GM23248 (cell line): ENCODE measurements at regions not wholly inside any gene's neighbourhood (a gene's known extent, or its start where the extent isn't known, plus 50 kb on each side); places are given as distances from the start of the nearest gene placed in this dataset.
A peak's percentile ranks its signal among the peaks of the same experiment; 100 is the strongest.

Experiments used
- DNase-seq: peaks from one replicate; pipeline ENCODE4 v3.0.0-alpha.2; 2015
- H2AFZ ChIP-seq: fragments of 200-600 bp; sonication (generic); 2 replicates; pipeline ENCODE4 v1.6.1; 2016; ENCODE audit warnings: antibody characterized with exemption
- H3F3A ChIP-seq: fragments of 200-600 bp; sonication (generic); 2 replicates; pipeline ENCODE4 v1.6.1; 2016; ENCODE audit warnings: mild to moderate bottlenecking, antibody characterized with exemption, mixed run types; ENCODE audit not compliant: insufficient read depth
- H3K27ac ChIP-seq: fragments of 200-600 bp; sonication (generic); 2 replicates; pipeline ENCODE4 v1.5.1; 2016; ENCODE audit warnings: mild to moderate bottlenecking
- H3K27me3 ChIP-seq: fragments of 200-600 bp; sonication (generic); replicated peaks from 2 replicates; pipeline ENCODE4 v1.6.1; 2016; ENCODE audit warnings: mild to moderate bottlenecking; ENCODE audit not compliant: insufficient read depth
- H3K36me3 ChIP-seq: fragments of 200-600 bp; sonication (generic); 2 replicates; pipeline ENCODE4 v1.6.1; 2016; ENCODE audit warnings: low read depth, mild to moderate bottlenecking
- H3K4me1 ChIP-seq: fragments of 200-600 bp; sonication (generic); 2 replicates; pipeline ENCODE4 v1.6.1; 2016; ENCODE audit warnings: mild to moderate bottlenecking; ENCODE audit not compliant: insufficient read depth
- H3K4me2 ChIP-seq: fragments of 200-600 bp; sonication (generic); one replicate; pipeline ENCODE4 v1.6.1; 2016; ENCODE audit warnings: mild to moderate bottlenecking; ENCODE audit not compliant: unreplicated experiment
- H3K4me3 ChIP-seq: fragments of 200-600 bp; sonication (generic); 2 replicates; pipeline ENCODE4 v1.5.1; 2016; ENCODE audit warnings: mild to moderate bottlenecking
- H3K79me2 ChIP-seq: fragments of 200-600 bp; sonication (generic); 2 replicates; pipeline ENCODE4 v1.6.1; 2016; ENCODE audit warnings: mild to moderate bottlenecking; ENCODE audit not compliant: insufficient read depth
- H3K9ac ChIP-seq: fragments of 200-600 bp; sonication (generic); 2 replicates; pipeline ENCODE4 v1.6.1; 2016; ENCODE audit warnings: mild to moderate bottlenecking
- H3K9me2 ChIP-seq: fragments of 200-600 bp; sonication (generic); 2 replicates; pipeline ENCODE4 v1.6.1; 2016; ENCODE audit warnings: mixed run types, mild to moderate bottlenecking, moderate library complexity; ENCODE audit not compliant: insufficient read depth
- H3K9me3 ChIP-seq: fragments of 200-600 bp; sonication (generic); one replicate; pipeline ENCODE4 v1.6.1; 2017; ENCODE audit warnings: low read depth
- H4K20me1 ChIP-seq: fragments of 200-600 bp; sonication (generic); 2 replicates; pipeline ENCODE4 v1.6.0; 2016; ENCODE audit not compliant: insufficient read depth
- EZH2 ChIP-seq: fragments of 200-600 bp; sonication (generic); IDR thresholded peaks from 2 replicates; pipeline ENCODE4 v1.6.1; 2018; ENCODE audit warnings: antibody characterized with exemption, mild to moderate bottlenecking; ENCODE audit not compliant: insufficient read depth, poor library complexity, severe bottlenecking
- EZH2phosphoT487 ChIP-seq: fragments of 200-600 bp; sonication (generic); IDR thresholded peaks from 2 replicates; pipeline ENCODE4 v1.6.1; 2018; ENCODE audit warnings: antibody characterized with exemption, moderate library complexity, mild to moderate bottlenecking, low read depth; ENCODE audit not compliant: insufficient read depth
- WGBS, 2 experiments: methylation state at CpG; one replicate each; pipeline ENCODE4 v1.1.6; 2015 to 2017; ENCODE audit warnings: low lambda C conversion rate in 2 of 2, low coverage in 1 of 2; ENCODE audit errors: missing lambda C conversion rate in 2 of 2; 5-methylcytosine and 5-hydroxymethylcytosine counted together
- in situ Hi-C: fragments of 300-500 bp; cut with MboI; formaldehyde crosslinking; loops from 2 replicates; pipeline ENCODE4 v1.15.0; 2020

GRCh38 chr1:229095325-229095724, 175.6 kb upstream of the RAB4A start:
- no peak overlapping the region for H3K27ac ChIP-seq
- no peaks in the 10 kb centered on the region for H3K79me2 ChIP-seq
- H3K36me3 ChIP-seq = no peaks in the 10 kb centered on the region
- no peak for TF ChIP-seq EZH2phosphoT487
- no peak for TF ChIP-seq EZH2
- H3K9me2 ChIP-seq = no peaks in the 10 kb centered on the region
- no peak overlapping the region for H3K9ac ChIP-seq
- H3K4me1 ChIP-seq = peaks cover 11% of the 10 kb centered on the region; the same call in 1 of the 2 replicates
- no peak overlapping the region for H2AFZ ChIP-seq
- no peaks in the 10 kb centered on the region for H3K9me3 ChIP-seq
- H3K4me2 ChIP-seq = peak overlapping the region; percentile 13
- in situ Hi-C loops = no loop called here
- peaks cover 28% of the 10 kb centered on the region; the same call in 1 of the 2 replicates for H3K27me3 ChIP-seq
- 0 out of 2 replicates have a peak, but pooled peaks cover 6% of the 10 kb centered on the region for H3F3A ChIP-seq
- H4K20me1 ChIP-seq = no peaks in the 10 kb centered on the region
- H3K4me3 ChIP-seq = no peak overlapping the region
- DNase-seq = no peak

- H3K4me2 ChIP-seq = no peak overlapping the region
- H3K9ac ChIP-seq = no peak overlapping the region
- no peak overlapping the region for H3K4me3 ChIP-seq
- no peaks in the 10 kb centered on the region for H4K20me1 ChIP-seq
- H3K27ac ChIP-seq = no peak overlapping the region
- no peaks in the 10 kb centered on the region for H3K9me2 ChIP-seq
- no peaks in the 10 kb centered on the region for H3K36me3 ChIP-seq
- no peak for DNase-seq
- in situ Hi-C loops = no loop called here
- H3K79me2 ChIP-seq = no peaks in the 10 kb centered on the region
- WGBS, 2 experiments = 70 to 72% methylated on average over 7 of the region's 7 CpGs
- TF ChIP-seq EZH2phosphoT487 (no peak), EZH2 (no peak)
- H3F3A ChIP-seq = 0 out of 2 replicates have a peak, but pooled peaks cover 6% of the 10 kb centered on the region
- H3K4me1 ChIP-seq = peaks cover 11% of the 10 kb centered on the region; the same call in 1 of the 2 replicates
- no peak overlapping the region for H2AFZ ChIP-seq
- no peaks in the 10 kb centered on the region for H3K9me3 ChIP-seq
- peaks cover 32% of the 10 kb centered on the region; the same call in 1 of the 2 replicates for H3K27me3 ChIP-seq
Observed at GRCh38 chr1:229097356-229097755, 173.6 kb upstream of the RAB4A start.

- peaks cover 11% of the 10 kb centered on the region; the same call in 1 of the 2 replicates for H3K4me1 ChIP-seq
- in situ Hi-C loops = no loop called here
- H3K9me2 ChIP-seq = no peaks in the 10 kb centered on the region
- H2AFZ ChIP-seq = no peak overlapping the region
- H3F3A ChIP-seq = 0 out of 2 replicates have a peak, but pooled peaks cover 6% of the 10 kb centered on the region
- no peak for DNase-seq
- H3K79me2 ChIP-seq = no peaks in the 10 kb centered on the region
- H3K9me3 ChIP-seq = no peaks in the 10 kb centered on the region
- no peak overlapping the region for H3K4me2 ChIP-seq
- H3K36me3 ChIP-seq = no peaks in the 10 kb centered on the region
- no peak overlapping the region for H3K9ac ChIP-seq
- H3K27me3 ChIP-seq = peaks cover 23% of the 10 kb centered on the region
- TF ChIP-seq EZH2phosphoT487 (no peak), EZH2 (no peak)
- H3K4me3 ChIP-seq = no peak overlapping the region
- no peak overlapping the region for H3K27ac ChIP-seq
- H4K20me1 ChIP-seq = no peaks in the 10 kb centered on the region
Observed at GRCh38 chr1:229098361-229098760, 172.6 kb upstream of the RAB4A start.

- no peak overlapping the region for H3K4me3 ChIP-seq
- in situ Hi-C loops = no loop called here
- no peak overlapping the region for H3K9ac ChIP-seq
- TF ChIP-seq EZH2 (no peak), EZH2phosphoT487 (no peak)
- no peaks in the 10 kb centered on the region for H3K36me3 ChIP-seq
- H4K20me1 ChIP-seq = no peaks in the 10 kb centered on the region
- no peaks in the 10 kb centered on the region for H3K79me2 ChIP-seq
- H3K27ac ChIP-seq = no peak overlapping the region
- H2AFZ ChIP-seq = no peak overlapping the region
- H3K9me2 ChIP-seq = no peaks in the 10 kb centered on the region
- H3K9me3 ChIP-seq = no peaks in the 10 kb centered on the region
- 67% methylated on average over 8 of the region's 8 CpGs for WGBS, 2 experiments
- no peak overlapping the region for H3K4me2 ChIP-seq
- peaks cover 11% of the 10 kb centered on the region; the same call in 1 of the 2 replicates for H3K4me1 ChIP-seq
- peaks cover 23% of the 10 kb centered on the region for H3K27me3 ChIP-seq
- 0 out of 2 replicates have a peak, but pooled peaks cover 6% of the 10 kb centered on the region for H3F3A ChIP-seq
- DNase-seq = no peak
Observed at GRCh38 chr1:229098903-229099578, 171.9 kb upstream of the RAB4A start.
